ENCODE measurements at regions not wholly inside any gene's neighbourhood (a gene's known extent, or its start where the extent isn't known, plus 50 kb on each side); places are given as distances from the start of the nearest gene placed in this dataset.

GRCh38 chr1:184244962-184245361, 141.9 kb upstream of the C1orf21 start:
- Histone ChIP-seq H3K27me3 (ENCODE audit: control insufficient read depth, insufficient read depth, low read length) (no peaks in the 10 kb centered on the region), H3K36me3 (ENCODE audit: control insufficient read depth in 2 of 3, insufficient read depth in 3 of 3, low read length in 3 of 3) (no peaks in the 10 kb centered on the region), H3K9ac (ENCODE audit: low read length in 3 of 3) (no peak overlapping the region), H3K4me1 (ENCODE audit: control insufficient read depth in 2 of 3, insufficient read depth in 2 of 3, low read depth in 1 of 3, low read length in 3 of 3) (no peaks in the 10 kb centered on the region), H3K9me3 (ENCODE audit: control insufficient read depth in 2 of 3, insufficient read depth in 1 of 3, low read length in 3 of 3) (no peaks in the 10 kb centered on the region), H3K27ac (ENCODE audit: low read depth in 2 of 2, low read length in 2 of 2) (no peak overlapping the region), H3K4me3 (ENCODE audit: low read length in 3 of 3) (no peak overlapping the region)
- intact Hi-C loops (cut with DNase I) = no loop called here
- FAIRE-seq (no peak), DNase-seq (no peak)
- TF ChIP-seq CTCF (IDR thresholded peaks at IDR 0.05; ENCODE audit: borderline replicate concordance, extremely low read depth, insufficient read depth) = no peak

GRCh38 chr1:184247671-184248070, 139.2 kb upstream of the C1orf21 start:
- Histone ChIP-seq H3K4me1 (ENCODE audit: control insufficient read depth in 2 of 3, insufficient read depth in 2 of 3, low read depth in 1 of 3, low read length in 3 of 3) (no peaks in the 10 kb centered on the region), H3K27me3 (ENCODE audit: control insufficient read depth, insufficient read depth, low read length) (no peaks in the 10 kb centered on the region), H3K9ac (ENCODE audit: low read length in 3 of 3) (no peak overlapping the region), H3K36me3 (ENCODE audit: control insufficient read depth in 2 of 3, insufficient read depth in 3 of 3, low read length in 3 of 3) (no peaks in the 10 kb centered on the region), H3K4me3 (ENCODE audit: low read length in 3 of 3) (no peak overlapping the region), H3K27ac (ENCODE audit: low read depth in 2 of 2, low read length in 2 of 2) (no peak overlapping the region), H3K9me3 (ENCODE audit: control insufficient read depth in 2 of 3, insufficient read depth in 1 of 3, low read length in 3 of 3) (no peaks in the 10 kb centered on the region)
- intact Hi-C loops (cut with DNase I) = no loop called here
- no peak for TF ChIP-seq CTCF (IDR thresholded peaks at IDR 0.05; ENCODE audit: borderline replicate concordance, extremely low read depth, insufficient read depth)
- FAIRE-seq (no peak), DNase-seq (no peak)

- no peak for TF ChIP-seq CTCF (IDR thresholded peaks at IDR 0.05; ENCODE audit: borderline replicate concordance, extremely low read depth, insufficient read depth)
- Histone ChIP-seq H3K9ac (ENCODE audit: low read length in 3 of 3) (no peak overlapping the region), H3K36me3 (ENCODE audit: control insufficient read depth in 2 of 3, insufficient read depth in 3 of 3, low read length in 3 of 3) (no peaks in the 10 kb centered on the region), H3K4me1 (ENCODE audit: control insufficient read depth in 2 of 3, insufficient read depth in 2 of 3, low read depth in 1 of 3, low read length in 3 of 3) (no peaks in the 10 kb centered on the region), H3K27me3 (ENCODE audit: control insufficient read depth, insufficient read depth, low read length) (no peaks in the 10 kb centered on the region), H3K9me3 (ENCODE audit: control insufficient read depth in 2 of 3, insufficient read depth in 1 of 3, low read length in 3 of 3) (no peaks in the 10 kb centered on the region), H3K4me3 (ENCODE audit: low read length in 3 of 3) (no peak overlapping the region), H3K27ac (ENCODE audit: low read depth in 2 of 2, low read length in 2 of 2) (no peak overlapping the region)
- DNase-seq = no peak
- intact Hi-C loops (cut with DNase I) = no loop called here
- FAIRE-seq = no peak
Measured at GRCh38 chr1:184253921-184254320, 132.9 kb upstream of the C1orf21 start.

- Histone ChIP-seq H3K4me3 (ENCODE audit: low read length in 3 of 3) (no peak overlapping the region), H3K27ac (ENCODE audit: low read depth in 2 of 2, low read length in 2 of 2) (no peak overlapping the region), H3K36me3 (ENCODE audit: control insufficient read depth in 2 of 3, insufficient read depth in 3 of 3, low read length in 3 of 3) (no peaks in the 10 kb centered on the region), H3K9me3 (ENCODE audit: control insufficient read depth in 2 of 3, insufficient read depth in 1 of 3, low read length in 3 of 3) (no peaks in the 10 kb centered on the region), H3K27me3 (ENCODE audit: control insufficient read depth, insufficient read depth, low read length) (no peaks in the 10 kb centered on the region), H3K9ac (ENCODE audit: low read length in 3 of 3) (no peak overlapping the region), H3K4me1 (ENCODE audit: control insufficient read depth in 2 of 3, insufficient read depth in 2 of 3, low read depth in 1 of 3, low read length in 3 of 3) (no peaks in the 10 kb centered on the region)
- FAIRE-seq (no peak), DNase-seq (no peak)
- TF ChIP-seq CTCF (IDR thresholded peaks at IDR 0.05; ENCODE audit: borderline replicate concordance, extremely low read depth, insufficient read depth) = no peak
- intact Hi-C loops (cut with DNase I) = no loop called here
Measured at GRCh38 chr1:184254849-184255248, 132.0 kb upstream of the C1orf21 start.

Data from kidney (tissue), 13 donors.